ENCODE measurements at regions not wholly inside any gene's neighbourhood (a gene's known extent, or its start where the extent isn't known, plus 50 kb on each side); places are given as distances from the start of the nearest gene placed in this dataset.

DNA sequence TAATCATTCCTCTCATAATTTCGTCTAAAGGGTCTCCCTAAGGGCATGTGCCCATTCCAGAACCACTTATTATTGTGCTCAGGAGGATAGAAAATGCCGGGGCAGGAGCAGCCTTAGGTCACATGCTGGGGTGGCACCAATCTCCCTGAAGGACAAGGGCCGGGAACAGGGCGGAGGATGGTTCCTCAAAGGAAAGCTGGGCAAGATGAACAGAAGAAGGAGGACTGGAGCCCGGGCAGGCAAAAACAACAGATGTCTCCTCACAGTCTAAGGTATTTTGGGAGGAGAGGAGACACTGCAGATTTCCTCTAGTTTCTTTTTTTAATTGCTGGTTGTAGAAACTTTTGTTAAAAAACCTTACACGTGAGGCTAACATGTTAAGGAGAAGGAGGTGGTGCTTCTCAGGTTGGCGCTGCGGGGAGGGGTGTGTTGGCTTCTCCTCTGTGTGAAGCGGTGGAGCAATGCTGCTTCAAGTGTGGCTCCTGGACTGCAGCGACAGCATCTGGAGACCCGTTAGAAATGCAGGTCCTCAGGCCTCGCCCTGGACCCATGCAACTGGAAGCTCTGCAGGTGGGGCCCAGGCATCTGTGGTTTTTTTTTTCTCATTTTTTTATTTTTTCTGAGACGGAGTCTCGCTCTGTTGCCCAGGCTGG lies 164.8 kb downstream of the AACS start:
- TF ChIP-seq, protein P1, sequence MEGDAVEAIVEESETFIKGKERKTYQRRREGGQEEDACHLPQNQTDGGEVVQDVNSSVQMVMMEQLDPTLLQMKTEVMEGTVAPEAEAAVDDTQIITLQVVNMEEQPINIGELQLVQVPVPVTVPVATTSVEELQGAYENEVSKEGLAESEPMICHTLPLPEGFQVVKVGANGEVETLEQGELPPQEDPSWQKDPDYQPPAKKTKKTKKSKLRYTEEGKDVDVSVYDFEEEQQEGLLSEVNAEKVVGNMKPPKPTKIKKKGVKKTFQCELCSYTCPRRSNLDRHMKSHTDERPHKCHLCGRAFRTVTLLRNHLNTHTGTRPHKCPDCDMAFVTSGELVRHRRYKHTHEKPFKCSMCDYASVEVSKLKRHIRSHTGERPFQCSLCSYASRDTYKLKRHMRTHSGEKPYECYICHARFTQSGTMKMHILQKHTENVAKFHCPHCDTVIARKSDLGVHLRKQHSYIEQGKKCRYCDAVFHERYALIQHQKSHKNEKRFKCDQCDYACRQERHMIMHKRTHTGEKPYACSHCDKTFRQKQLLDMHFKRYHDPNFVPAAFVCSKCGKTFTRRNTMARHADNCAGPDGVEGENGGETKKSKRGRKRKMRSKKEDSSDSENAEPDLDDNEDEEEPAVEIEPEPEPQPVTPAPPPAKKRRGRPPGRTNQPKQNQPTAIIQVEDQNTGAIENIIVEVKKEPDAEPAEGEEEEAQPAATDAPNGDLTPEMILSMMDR (conservative IDR thresholded peaks at IDR 0.05), result no peak
- no peak for TF ChIP-seq ZFX (IDR thresholded peaks at IDR 0.05)
